ENCODE measurements at regions not wholly inside any gene's neighbourhood (a gene's known extent, or its start where the extent isn't known, plus 50 kb on each side); places are given as distances from the start of the nearest gene placed in this dataset.

GRCh38 chr4:93908778-93909177, 80.2 kb downstream of the ATOH1 start (continued):
- no peak for TF ChIP-seq ETS1 (IDR thresholded peaks at IDR 0.05)
- TF ChIP-seq, protein P1, sequence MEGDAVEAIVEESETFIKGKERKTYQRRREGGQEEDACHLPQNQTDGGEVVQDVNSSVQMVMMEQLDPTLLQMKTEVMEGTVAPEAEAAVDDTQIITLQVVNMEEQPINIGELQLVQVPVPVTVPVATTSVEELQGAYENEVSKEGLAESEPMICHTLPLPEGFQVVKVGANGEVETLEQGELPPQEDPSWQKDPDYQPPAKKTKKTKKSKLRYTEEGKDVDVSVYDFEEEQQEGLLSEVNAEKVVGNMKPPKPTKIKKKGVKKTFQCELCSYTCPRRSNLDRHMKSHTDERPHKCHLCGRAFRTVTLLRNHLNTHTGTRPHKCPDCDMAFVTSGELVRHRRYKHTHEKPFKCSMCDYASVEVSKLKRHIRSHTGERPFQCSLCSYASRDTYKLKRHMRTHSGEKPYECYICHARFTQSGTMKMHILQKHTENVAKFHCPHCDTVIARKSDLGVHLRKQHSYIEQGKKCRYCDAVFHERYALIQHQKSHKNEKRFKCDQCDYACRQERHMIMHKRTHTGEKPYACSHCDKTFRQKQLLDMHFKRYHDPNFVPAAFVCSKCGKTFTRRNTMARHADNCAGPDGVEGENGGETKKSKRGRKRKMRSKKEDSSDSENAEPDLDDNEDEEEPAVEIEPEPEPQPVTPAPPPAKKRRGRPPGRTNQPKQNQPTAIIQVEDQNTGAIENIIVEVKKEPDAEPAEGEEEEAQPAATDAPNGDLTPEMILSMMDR (conservative IDR thresholded peaks at IDR 0.05; ENCODE audit: low read depth in 2 of 2) = no peak
- TF ChIP-seq ZNF331 (CRISPR knock-in tag; IDR thresholded peaks at IDR 0.05; ENCODE audit: low read depth) = no peak
- no peak for TF ChIP-seq NANOG (IDR thresholded peaks at IDR 0.05; ENCODE audit: borderline replicate concordance)

DNA sequence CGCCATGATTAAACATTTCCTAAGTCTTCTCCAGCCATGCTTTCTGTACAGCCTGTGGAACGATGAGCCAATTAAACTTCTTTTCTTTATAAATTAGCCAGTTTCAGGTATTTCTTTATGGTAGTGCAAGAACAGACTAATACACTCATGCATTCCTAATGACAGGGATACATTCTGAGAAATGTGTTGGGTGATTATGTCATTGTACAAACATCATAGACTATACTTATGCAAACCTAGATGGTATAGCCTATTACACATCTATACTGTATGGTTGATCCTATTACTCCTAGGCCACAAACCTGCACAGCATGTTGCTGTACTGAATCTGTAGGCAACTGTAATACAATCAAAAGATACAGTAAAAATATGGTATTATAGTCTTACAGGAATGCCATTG, 83.1 kb downstream of the ATOH1 start:
- no peaks in the 10 kb centered on the region for H3K36me3 Mint-ChIP-seq (ENCODE audit: low read depth)
- Histone ChIP-seq H3K4me2 (no peak overlapping the region), H3K36me3 (ENCODE audit: insufficient read depth) (no peaks in the 10 kb centered on the region), H2AFZ (no peak overlapping the region), H3K9me2 (ENCODE audit: insufficient read depth) (no peaks in the 10 kb centered on the region), H4K20me1 (replicated peaks; ENCODE audit: insufficient read depth) (no peaks in the 10 kb centered on the region), H3K4me3 (no peak overlapping the region), H3K4me1 (ENCODE audit: insufficient read depth) (no peaks in the 10 kb centered on the region), H3K79me2 (replicated peaks; ENCODE audit: insufficient read depth) (no peaks in the 10 kb centered on the region), H3K27me3 (ENCODE audit: insufficient read depth) (no peaks in the 10 kb centered on the region), H3F3A (replicated peaks; ENCODE audit: low read depth) (no peaks in the 10 kb centered on the region), H3K27ac (ENCODE audit: low read depth) (no peak overlapping the region)
- no peaks in the 10 kb centered on the region for H3K9me3 Mint-ChIP-seq
- no peak for ATAC-seq
- H3K4me1 Mint-ChIP-seq = no peaks in the 10 kb centered on the region
- no peaks in the 10 kb centered on the region for H3K27me3 Mint-ChIP-seq (ENCODE audit: insufficient read depth, low read depth, poor library complexity)
- DNase-seq (ENCODE audit: low spot score) = no peak
- H3K4me3 Mint-ChIP-seq = no peak overlapping the region
- H3K27ac Mint-ChIP-seq = no peak overlapping the region
- no peak for TF ChIP-seq ZNF462 (CRISPR knock-in tag; IDR thresholded peaks at IDR 0.05)
- TF ChIP-seq EZH2phosphoT487 (IDR thresholded peaks at IDR 0.05; ENCODE audit: unreplicated experiment) = no peak
- TF ChIP-seq, protein P2, sequence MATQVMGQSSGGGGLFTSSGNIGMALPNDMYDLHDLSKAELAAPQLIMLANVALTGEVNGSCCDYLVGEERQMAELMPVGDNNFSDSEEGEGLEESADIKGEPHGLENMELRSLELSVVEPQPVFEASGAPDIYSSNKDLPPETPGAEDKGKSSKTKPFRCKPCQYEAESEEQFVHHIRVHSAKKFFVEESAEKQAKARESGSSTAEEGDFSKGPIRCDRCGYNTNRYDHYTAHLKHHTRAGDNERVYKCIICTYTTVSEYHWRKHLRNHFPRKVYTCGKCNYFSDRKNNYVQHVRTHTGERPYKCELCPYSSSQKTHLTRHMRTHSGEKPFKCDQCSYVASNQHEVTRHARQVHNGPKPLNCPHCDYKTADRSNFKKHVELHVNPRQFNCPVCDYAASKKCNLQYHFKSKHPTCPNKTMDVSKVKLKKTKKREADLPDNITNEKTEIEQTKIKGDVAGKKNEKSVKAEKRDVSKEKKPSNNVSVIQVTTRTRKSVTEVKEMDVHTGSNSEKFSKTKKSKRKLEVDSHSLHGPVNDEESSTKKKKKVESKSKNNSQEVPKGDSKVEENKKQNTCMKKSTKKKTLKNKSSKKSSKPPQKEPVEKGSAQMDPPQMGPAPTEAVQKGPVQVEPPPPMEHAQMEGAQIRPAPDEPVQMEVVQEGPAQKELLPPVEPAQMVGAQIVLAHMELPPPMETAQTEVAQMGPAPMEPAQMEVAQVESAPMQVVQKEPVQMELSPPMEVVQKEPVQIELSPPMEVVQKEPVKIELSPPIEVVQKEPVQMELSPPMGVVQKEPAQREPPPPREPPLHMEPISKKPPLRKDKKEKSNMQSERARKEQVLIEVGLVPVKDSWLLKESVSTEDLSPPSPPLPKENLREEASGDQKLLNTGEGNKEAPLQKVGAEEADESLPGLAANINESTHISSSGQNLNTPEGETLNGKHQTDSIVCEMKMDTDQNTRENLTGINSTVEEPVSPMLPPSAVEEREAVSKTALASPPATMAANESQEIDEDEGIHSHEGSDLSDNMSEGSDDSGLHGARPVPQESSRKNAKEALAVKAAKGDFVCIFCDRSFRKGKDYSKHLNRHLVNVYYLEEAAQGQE (IDR thresholded peaks at IDR 0.05; ENCODE audit: unreplicated experiment) = no peak
- no peak for TF ChIP-seq JUNB (IDR thresholded peaks at IDR 0.05; ENCODE audit: unreplicated experiment)
- TF ChIP-seq, protein P1 (conservative IDR thresholded peaks at IDR 0.05; ENCODE audit: low read depth in 2 of 2) = no peak
- TF ChIP-seq NANOG (IDR thresholded peaks at IDR 0.05; ENCODE audit: borderline replicate concordance) = no peak
- no peak for TF ChIP-seq EZH2 (IDR thresholded peaks at IDR 0.05; ENCODE audit: low read depth, unreplicated experiment)
- no peak for TF ChIP-seq CREB1 (CRISPR knock-in tag; IDR thresholded peaks at IDR 0.05; ENCODE audit: low read depth)

All from GM23338 (cell line).